MM.1S (cell line): ENCODE measurements at regions not wholly inside any gene's neighbourhood (a gene's known extent, or its start where the extent isn't known, plus 50 kb on each side); places are given as distances from the start of the nearest gene placed in this dataset.

Experiments used
- DNase-seq: peaks from one replicate; pipeline ENCODE4 v3.0.0-alpha.2; 2015
- H2AFZ ChIP-seq: fragments of 300-600 bp; sonication (generic); 2 replicates; pipeline ENCODE4 v1.6.0; 2016; ENCODE audit warnings: antibody characterized with exemption, low read length
- H3F3A ChIP-seq: fragments of 300-600 bp; sonication (generic); 2 replicates; pipeline ENCODE4 v1.6.1; 2016; ENCODE audit warnings: mild to moderate bottlenecking, antibody characterized with exemption, low read length, moderate library complexity, mixed read lengths; ENCODE audit not compliant: insufficient read depth
- H3K27ac ChIP-seq: fragments of 300-600 bp; sonication (generic); 2 replicates; pipeline ENCODE4 v1.5.1; 2016; ENCODE audit warnings: mild to moderate bottlenecking, low read length
- H3K27me3 ChIP-seq: fragments of 300-600 bp; sonication (generic); replicated peaks from 2 replicates; pipeline ENCODE4 v1.6.0; 2016; ENCODE audit warnings: low read length; ENCODE audit not compliant: insufficient read depth
- H3K36me3 ChIP-seq: fragments of 300-600 bp; sonication (generic); replicated peaks from 2 replicates; pipeline ENCODE4 v1.6.1; 2016; ENCODE audit warnings: mild to moderate bottlenecking, low read length, mixed read lengths; ENCODE audit not compliant: insufficient read depth
- H3K4me1 ChIP-seq: fragments of 300-600 bp; sonication (generic); 2 replicates; pipeline ENCODE4 v1.6.1; 2016; ENCODE audit warnings: low read length, mixed read lengths
- H3K4me2 ChIP-seq: fragments of 300-600 bp; sonication (generic); 2 replicates; pipeline ENCODE4 v1.6.0; 2016; ENCODE audit warnings: low read depth, low read length
- H3K4me3 ChIP-seq: fragments of 300-600 bp; sonication (generic); 2 replicates; pipeline ENCODE4 v1.5.1; 2016; ENCODE audit warnings: low read length, mixed read lengths
- H3K79me2 ChIP-seq: fragments of 300-600 bp; sonication (generic); 2 replicates; pipeline ENCODE4 v1.6.1; 2016; ENCODE audit warnings: mixed run types, low read length, mixed read lengths
- H3K9ac ChIP-seq: fragments of 300-600 bp; sonication (generic); 2 replicates; pipeline ENCODE4 v1.6.1; 2016; ENCODE audit warnings: low read length, mixed read lengths
- H3K9me2 ChIP-seq: fragments of 300-600 bp; sonication (generic); replicated peaks from 2 replicates; pipeline ENCODE4 v1.6.1; 2016; ENCODE audit warnings: mild to moderate bottlenecking, low read length, mixed read lengths; ENCODE audit not compliant: insufficient read depth
- H3K9me3 ChIP-seq: fragments of 300-600 bp; sonication (generic); replicated peaks from 2 replicates; pipeline ENCODE4 v1.6.1; 2016; ENCODE audit warnings: mild to moderate bottlenecking, low read length, mixed read lengths; ENCODE audit not compliant: insufficient read depth
- H4K20me1 ChIP-seq: fragments of 300-600 bp; sonication (generic); 2 replicates; pipeline ENCODE4 v1.6.1; 2016; ENCODE audit warnings: mild to moderate bottlenecking, low read length, moderate library complexity, mixed read lengths; ENCODE audit not compliant: insufficient read depth
- EZH2 ChIP-seq: fragments of 300-600 bp; sonication (generic); optimal IDR thresholded peaks from 2 replicates; pipeline ENCODE3; 2017; ENCODE audit warnings: low read depth, mild to moderate bottlenecking, antibody characterized with exemption, low read length, mixed read lengths
- EZH2phosphoT487 ChIP-seq: fragments of 300-600 bp; sonication (generic); IDR thresholded peaks from 2 replicates; pipeline ENCODE4 v1.6.1; 2018; ENCODE audit warnings: antibody characterized with exemption, low read length
- TF ChIP-seq, protein P1 (sequence below): fragments of 300-600 bp; sonication (generic); IDR thresholded peaks from 2 replicates; pipeline ENCODE4 v1.5.1; 2016; ENCODE audit warnings: antibody characterized with exemption, low read length, mixed read lengths

DNA sequence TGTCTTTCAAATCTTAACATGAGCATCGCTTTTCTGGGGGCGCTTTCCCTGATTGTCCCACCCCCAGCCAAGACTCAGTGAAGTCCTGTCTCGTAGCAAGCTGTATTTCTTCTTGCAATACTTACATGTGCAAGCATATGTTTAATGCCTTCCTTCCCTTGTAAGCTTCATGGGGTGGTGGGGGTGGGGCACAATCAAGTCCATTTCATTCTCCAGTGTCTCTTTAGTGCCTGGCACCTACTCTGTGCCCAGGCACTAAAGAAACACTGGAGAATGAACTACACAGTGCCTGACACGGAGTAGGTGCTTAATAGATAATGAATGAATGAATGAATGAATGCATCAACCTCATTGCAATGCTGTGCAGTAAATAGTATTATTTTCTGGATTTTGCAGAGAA, 143.1 kb downstream of the PLPP3 start:
- no peak overlapping the region for H3K4me3 ChIP-seq
- no peaks in the 10 kb centered on the region for H3K36me3 ChIP-seq
- no peak overlapping the region for H3K27ac ChIP-seq
- no peak for DNase-seq
- H3K9ac ChIP-seq = no peak overlapping the region
- no peaks in the 10 kb centered on the region for H3F3A ChIP-seq
- H3K9me3 ChIP-seq = no peaks in the 10 kb centered on the region
- TF ChIP-seq EZH2phosphoT487 = no peak
- TF ChIP-seq EZH2 = no peak
- TF ChIP-seq, protein P1, sequence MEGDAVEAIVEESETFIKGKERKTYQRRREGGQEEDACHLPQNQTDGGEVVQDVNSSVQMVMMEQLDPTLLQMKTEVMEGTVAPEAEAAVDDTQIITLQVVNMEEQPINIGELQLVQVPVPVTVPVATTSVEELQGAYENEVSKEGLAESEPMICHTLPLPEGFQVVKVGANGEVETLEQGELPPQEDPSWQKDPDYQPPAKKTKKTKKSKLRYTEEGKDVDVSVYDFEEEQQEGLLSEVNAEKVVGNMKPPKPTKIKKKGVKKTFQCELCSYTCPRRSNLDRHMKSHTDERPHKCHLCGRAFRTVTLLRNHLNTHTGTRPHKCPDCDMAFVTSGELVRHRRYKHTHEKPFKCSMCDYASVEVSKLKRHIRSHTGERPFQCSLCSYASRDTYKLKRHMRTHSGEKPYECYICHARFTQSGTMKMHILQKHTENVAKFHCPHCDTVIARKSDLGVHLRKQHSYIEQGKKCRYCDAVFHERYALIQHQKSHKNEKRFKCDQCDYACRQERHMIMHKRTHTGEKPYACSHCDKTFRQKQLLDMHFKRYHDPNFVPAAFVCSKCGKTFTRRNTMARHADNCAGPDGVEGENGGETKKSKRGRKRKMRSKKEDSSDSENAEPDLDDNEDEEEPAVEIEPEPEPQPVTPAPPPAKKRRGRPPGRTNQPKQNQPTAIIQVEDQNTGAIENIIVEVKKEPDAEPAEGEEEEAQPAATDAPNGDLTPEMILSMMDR = no peak
- no peaks in the 10 kb centered on the region for H3K4me1 ChIP-seq
- no peaks in the 10 kb centered on the region for H3K9me2 ChIP-seq
- H3K79me2 ChIP-seq = no peaks in the 10 kb centered on the region
- no peaks in the 10 kb centered on the region for H4K20me1 ChIP-seq
- H3K27me3 ChIP-seq = no peaks in the 10 kb centered on the region
- no peak overlapping the region for H3K4me2 ChIP-seq
- H2AFZ ChIP-seq = no peak overlapping the region

- no peak overlapping the region for H3K4me2 ChIP-seq
- no peak overlapping the region for H3K4me3 ChIP-seq
- TF ChIP-seq EZH2 = no peak
- no peak for TF ChIP-seq EZH2phosphoT487
- TF ChIP-seq, protein P1 = no peak
- no peaks in the 10 kb centered on the region for H4K20me1 ChIP-seq
- no peaks in the 10 kb centered on the region for H3K4me1 ChIP-seq
- H3K27ac ChIP-seq = no peak overlapping the region
- H2AFZ ChIP-seq = no peak overlapping the region
- no peaks in the 10 kb centered on the region for H3K9me3 ChIP-seq
- no peaks in the 10 kb centered on the region for H3K36me3 ChIP-seq
- DNase-seq = no peak
- no peaks in the 10 kb centered on the region for H3K79me2 ChIP-seq
- no peaks in the 10 kb centered on the region for H3F3A ChIP-seq
- no peaks in the 10 kb centered on the region for H3K9me2 ChIP-seq
- no peaks in the 10 kb centered on the region for H3K27me3 ChIP-seq
- H3K9ac ChIP-seq = no peak overlapping the region
Measured at GRCh38 chr1:56435434-56436262, 143.7 kb downstream of the PLPP3 start.

DNA sequence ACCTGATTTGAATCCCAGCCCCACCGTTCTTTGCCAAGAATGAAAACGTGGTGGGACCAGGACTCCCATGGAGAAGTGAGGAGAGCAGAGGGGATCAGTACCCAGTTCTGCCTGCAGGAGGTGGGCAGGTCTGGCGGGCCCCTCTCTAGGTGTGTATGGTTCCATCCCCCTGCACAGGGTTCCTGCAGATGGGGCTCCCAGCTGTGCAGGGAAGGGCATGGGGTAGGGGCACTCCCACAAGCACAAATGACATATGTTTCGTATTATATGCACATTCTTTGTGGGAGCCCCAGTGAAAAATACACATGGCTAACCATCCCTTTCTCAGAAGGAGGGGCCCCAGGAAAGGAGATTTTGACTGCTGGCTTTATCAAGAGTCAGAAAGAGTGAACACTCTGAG, 144.6 kb downstream of the PLPP3 start:
- H3K36me3 ChIP-seq = no peaks in the 10 kb centered on the region
- no peaks in the 10 kb centered on the region for H3K4me1 ChIP-seq
- no peaks in the 10 kb centered on the region for H3K9me2 ChIP-seq
- no peak overlapping the region for H3K4me2 ChIP-seq
- no peak overlapping the region for H3K4me3 ChIP-seq
- H4K20me1 ChIP-seq = no peaks in the 10 kb centered on the region
- H2AFZ ChIP-seq = no peak overlapping the region
- no peaks in the 10 kb centered on the region for H3K9me3 ChIP-seq
- no peaks in the 10 kb centered on the region for H3K27me3 ChIP-seq
- no peaks in the 10 kb centered on the region for H3F3A ChIP-seq
- DNase-seq = no peak
- TF ChIP-seq EZH2phosphoT487 = no peak
- no peak for TF ChIP-seq EZH2
- TF ChIP-seq, protein P1 = no peak
- no peaks in the 10 kb centered on the region for H3K79me2 ChIP-seq
- H3K9ac ChIP-seq = no peak overlapping the region
- H3K27ac ChIP-seq = no peak overlapping the region
